Loucy (cell line): ENCODE measurements at regions not wholly inside any gene's neighbourhood (a gene's known extent, or its start where the extent isn't known, plus 50 kb on each side); places are given as distances from the start of the nearest gene placed in this dataset.

Experiments
- EZH2phosphoT487 ChIP-seq: fragments of 200-600 bp; IDR thresholded peaks from 2 replicates; pipeline ENCODE4 v1.6.1; 2018; ENCODE audit warnings: antibody characterized with exemption, mild to moderate bottlenecking, moderate library complexity, borderline replicate concordance
- TF ChIP-seq, protein P1 (sequence below): fragments of 200-600 bp; sonication (generic); conservative IDR thresholded peaks from 2 replicates; pipeline ENCODE4 v1.5.1; 2014; ENCODE audit warnings: mild to moderate bottlenecking, antibody characterized with exemption, low read length

DNA sequence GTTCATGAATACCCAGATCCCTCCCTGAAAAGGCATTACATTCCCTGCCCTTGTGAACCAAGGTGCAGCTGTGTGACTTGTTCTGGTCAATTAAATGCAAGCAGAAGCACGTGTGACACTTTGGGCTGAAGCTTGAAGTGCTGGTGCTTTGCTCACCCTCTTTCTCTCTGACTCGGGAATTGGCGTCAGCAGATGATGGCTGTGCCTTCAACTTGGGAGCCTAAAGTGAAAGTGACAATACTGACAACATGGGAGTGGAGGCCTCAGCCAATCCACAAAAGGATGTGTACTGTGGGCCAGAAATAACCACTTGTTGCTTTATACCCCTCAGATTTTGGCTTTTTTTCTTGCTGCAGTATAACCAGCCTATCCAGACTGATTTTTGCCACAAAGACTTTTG lies 148.3 kb upstream of the THY1 start:
- TF ChIP-seq, protein P1, sequence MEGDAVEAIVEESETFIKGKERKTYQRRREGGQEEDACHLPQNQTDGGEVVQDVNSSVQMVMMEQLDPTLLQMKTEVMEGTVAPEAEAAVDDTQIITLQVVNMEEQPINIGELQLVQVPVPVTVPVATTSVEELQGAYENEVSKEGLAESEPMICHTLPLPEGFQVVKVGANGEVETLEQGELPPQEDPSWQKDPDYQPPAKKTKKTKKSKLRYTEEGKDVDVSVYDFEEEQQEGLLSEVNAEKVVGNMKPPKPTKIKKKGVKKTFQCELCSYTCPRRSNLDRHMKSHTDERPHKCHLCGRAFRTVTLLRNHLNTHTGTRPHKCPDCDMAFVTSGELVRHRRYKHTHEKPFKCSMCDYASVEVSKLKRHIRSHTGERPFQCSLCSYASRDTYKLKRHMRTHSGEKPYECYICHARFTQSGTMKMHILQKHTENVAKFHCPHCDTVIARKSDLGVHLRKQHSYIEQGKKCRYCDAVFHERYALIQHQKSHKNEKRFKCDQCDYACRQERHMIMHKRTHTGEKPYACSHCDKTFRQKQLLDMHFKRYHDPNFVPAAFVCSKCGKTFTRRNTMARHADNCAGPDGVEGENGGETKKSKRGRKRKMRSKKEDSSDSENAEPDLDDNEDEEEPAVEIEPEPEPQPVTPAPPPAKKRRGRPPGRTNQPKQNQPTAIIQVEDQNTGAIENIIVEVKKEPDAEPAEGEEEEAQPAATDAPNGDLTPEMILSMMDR = no peak
- TF ChIP-seq EZH2phosphoT487 = no peak
